ENCODE measurements at regions not wholly inside any gene's neighbourhood (a gene's known extent, or its start where the extent isn't known, plus 50 kb on each side); places are given as distances from the start of the nearest gene placed in this dataset.

DNA sequence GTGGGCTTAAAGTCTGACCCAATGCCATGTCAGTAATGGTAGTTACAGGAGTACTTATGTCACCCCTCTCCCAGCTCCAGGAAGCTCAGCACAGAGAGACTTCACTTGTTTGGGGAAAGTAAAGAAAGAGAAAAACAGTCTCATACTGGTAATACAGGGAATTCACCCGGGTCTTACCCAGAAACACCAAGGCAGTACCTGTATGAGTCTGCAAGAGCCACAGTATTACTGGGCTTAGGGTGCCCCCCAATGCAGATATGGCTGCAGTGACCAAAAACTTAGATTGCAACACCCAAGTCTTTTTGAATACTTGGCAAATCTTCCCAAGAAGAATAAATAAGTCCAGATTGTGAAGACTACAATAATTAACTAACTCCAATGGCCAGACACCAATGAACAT lies 622.1 kb downstream of the IGSF11 start:
- no peak for TF ChIP-seq EZH2phosphoT487 (IDR thresholded peaks at IDR 0.05; ENCODE audit: insufficient read depth, low read depth)
- TF ChIP-seq EZH2 (IDR thresholded peaks at IDR 0.05; ENCODE audit: insufficient read depth, poor library complexity, severe bottlenecking), result no peak

Measured in GM23248 (cell line).